Ecto neural progenitor cell (in vitro differentiated cells): ENCODE measurements at regions not wholly inside any gene's neighbourhood (a gene's known extent, or its start where the extent isn't known, plus 50 kb on each side); places are given as distances from the start of the nearest gene placed in this dataset.
"Not testable (repeated sequence)": the region's sequence is repeated elsewhere in the genome, so short reads cannot be mapped to it uniquely, and the experiment has no call there.

ENCODE experiments used
- DNase-seq: peaks from one replicate; pipeline ENCODE4 v3.0.0-alpha.2; 2018; ENCODE audit warnings: low spot score

- DNase-seq, result not testable (repeated sequence)
Observed at GRCh38 chr12:102666176-102666575, 185.8 kb upstream of the IGF1 start.

- DNase-seq, result no peak
Observed at GRCh38 chr12:102659200-102659911, 179.0 kb upstream of the IGF1 start.

GRCh38 chr12:102653406-102653805 is 173.0 kb upstream of the IGF1 start:
- no peak for DNase-seq

- DNase-seq, result no peak
Observed at GRCh38 chr12:102652645-102653313, 172.4 kb upstream of the IGF1 start.

- DNase-seq, result no peak
Observed at GRCh38 chr12:102645968-102646367, 165.6 kb upstream of the IGF1 start.

GRCh38 chr12:102643879-102644575 is 163.7 kb upstream of the IGF1 start:
- no peak for DNase-seq

- DNase-seq, result no peak
Observed at GRCh38 chr12:102642199-102642598, 161.8 kb upstream of the IGF1 start.

- not testable (repeated sequence) for DNase-seq
Observed at GRCh38 chr12:102640658-102641057, 160.3 kb upstream of the IGF1 start.

- DNase-seq, result no peak
Observed at GRCh38 chr12:102638777-102639176, 158.4 kb upstream of the IGF1 start.

GRCh38 chr12:102633981-102634605 is 153.7 kb upstream of the IGF1 start:
- no peak for DNase-seq

GRCh38 chr12:102631274-102631673 is 150.9 kb upstream of the IGF1 start:
- no peak for DNase-seq

- no peak for DNase-seq
Observed at GRCh38 chr12:102629262-102629888, 149.0 kb upstream of the IGF1 start.

GRCh38 chr12:102625819-102626218 is 145.5 kb upstream of the IGF1 start:
- DNase-seq, result no peak

GRCh38 chr12:102622618-102623017 is 142.3 kb upstream of the IGF1 start:
- no peak for DNase-seq

GRCh38 chr12:102618197-102618877 is 138.0 kb upstream of the IGF1 start:
- no peak for DNase-seq

- DNase-seq, result no peak
Observed at GRCh38 chr12:102616692-102617091, 136.3 kb upstream of the IGF1 start.

- no peak for DNase-seq
Observed at GRCh38 chr12:102611995-102612394, 131.6 kb upstream of the IGF1 start.

GRCh38 chr12:102609996-102610395 is 129.6 kb upstream of the IGF1 start:
- no peak for DNase-seq

- no peak for DNase-seq
Observed at GRCh38 chr12:102603021-102603420, 122.7 kb upstream of the IGF1 start.

- DNase-seq, result no peak
Observed at GRCh38 chr12:102602521-102602920, 122.2 kb upstream of the IGF1 start.

- no peak for DNase-seq
Observed at GRCh38 chr12:102601621-102602020, 121.3 kb upstream of the IGF1 start.

GRCh38 chr12:102596687-102597086 is 116.3 kb upstream of the IGF1 start:
- DNase-seq, result no peak
